K562 (cell line): ENCODE measurements at regions not wholly inside any gene's neighbourhood (a gene's known extent, or its start where the extent isn't known, plus 50 kb on each side); places are given as distances from the start of the nearest gene placed in this dataset.

Experiments
- ATAC-seq: fragments of 200-7000 bp; cut with Tn5 transposase; 3 replicates; pipeline ENCODE4 v1.9.1; 2020; ENCODE audit warnings: moderate library complexity
- BruUV-seq: library from RNA; stranded (reverse); fragments of 400-500 nt; replicated peaks from 2 replicates; lab custom pipeline; 2021; lab: Mats Ljungman, UMichigan
- CTCF ChIA-PET: fragments of 300-600 bp; formaldehyde crosslinking; extraction: SDS; loops from one replicate; lab custom pipeline; 2021; ENCODE audit warnings: low intra/inter-chr PET ratio; lab: Yijun Ruan, JAX
- POLR2A ChIA-PET: fragments of 300-600, 350-650 bp; sonication (Branson Sonifier 250); formaldehyde crosslinking; extraction: SDS; loops from one replicate; lab custom pipeline; 2021; ENCODE audit warnings: antibody characterized with exemption, inconsistent platforms; lab: Yijun Ruan, JAX
- DNase-seq, 4 experiments: peaks; one replicate each; pipeline versions ENCODE4 v3.0.0 to v3.0.0-alpha.2; 2011 to 2018; ENCODE audit warnings: low spot score in 3 of 4, mixed read lengths in 3 of 4; ENCODE audit errors: extremely low read depth in 1 of 4
- FAIRE-seq: peaks from 2 replicates; lab custom pipeline; 2011; peaks lifted over from hg19 to GRCh38; lab: Jason Lieb, UNC
- H2AFZ ChIP-seq: 2 replicates; pipeline ENCODE4 v1.6.0; 2011; ENCODE audit warnings: low read depth, low read length, control low read depth, inconsistent platforms
- H3K27ac ChIP-seq: fragments of 200-600 bp; 3 replicates; pipeline ENCODE4 v1.8.0; 2011; ENCODE audit warnings: low read depth, mild to moderate bottlenecking, control low read depth, inconsistent platforms, low read length, moderate library complexity, mixed read lengths; ENCODE audit errors: extremely low read depth
- H3K27me3 ChIP-seq, 2 experiments: fragments of 300-600 bp in 1 of 2; 2 replicates in 1 of 2; 3 replicates in 1 of 2; pipeline versions ENCODE4 v1.6.0 to v1.8.0; 2011; ENCODE audit warnings: inconsistent platforms in 2 of 2, low read length in 2 of 2, mild to moderate bottlenecking in 1 of 2, mixed read lengths in 1 of 2, moderate library complexity in 1 of 2; ENCODE audit not compliant: control insufficient read depth in 2 of 2, insufficient read depth in 2 of 2
- H3K36me3 ChIP-seq: fragments of 300-600 bp; 3 replicates; pipeline ENCODE4 v1.8.0; 2011; ENCODE audit warnings: mild to moderate bottlenecking, low read length, inconsistent platforms; ENCODE audit not compliant: control insufficient read depth, insufficient read depth
- H3K4me1 ChIP-seq, 2 experiments: fragments of 200-600 bp in 1 of 2; replicated peaks in 1 of 2; 2 replicates in 1 of 2; 3 replicates in 1 of 2; pipeline versions ENCODE4 v1.5.1 to v1.8.0; 2011; ENCODE audit warnings: inconsistent platforms in 2 of 2, low read length in 2 of 2, mild to moderate bottlenecking in 1 of 2, mixed read lengths in 1 of 2, moderate library complexity in 1 of 2; ENCODE audit not compliant: control insufficient read depth in 2 of 2, insufficient read depth in 2 of 2
- H3K4me2 ChIP-seq: 2 replicates; pipeline ENCODE4 v1.6.1; 2011; ENCODE audit warnings: low read length, control low read depth, inconsistent platforms, mixed read lengths; ENCODE audit not compliant: insufficient read depth
- H3K4me3 ChIP-seq: fragments of 200-600 bp; sonication (generic), shearing (Covaris generic); 2 replicates; pipeline ENCODE4 v1.5.1; 2016; ENCODE audit warnings: control low read depth, inconsistent platforms
- H3K79me2 ChIP-seq: fragments of 200-600 bp; 3 replicates; pipeline ENCODE4 v1.8.0; 2011; ENCODE audit warnings: low read length, inconsistent platforms; ENCODE audit not compliant: control insufficient read depth, insufficient read depth
- H3K9ac ChIP-seq, 2 experiments: 2 replicates each; pipeline versions ENCODE4 v1.6.0 to v1.6.1; 2011; ENCODE audit warnings: low read depth in 2 of 2, low read length in 2 of 2, control low read depth in 1 of 2, inconsistent platforms in 1 of 2, mild to moderate bottlenecking in 1 of 2, mixed read lengths in 1 of 2; ENCODE audit not compliant: insufficient read depth in 1 of 2
- H3K9me1 ChIP-seq: one replicate; pipeline ENCODE4 v1.6.0; 2011; ENCODE audit warnings: inconsistent platforms, mild to moderate bottlenecking, low read length, moderate library complexity; ENCODE audit not compliant: control insufficient read depth, insufficient read depth
- H3K9me3 ChIP-seq: replicated peaks from 2 replicates; pipeline ENCODE4 v1.5.1; 2011; ENCODE audit warnings: low read depth, low read length, inconsistent platforms; ENCODE audit not compliant: control insufficient read depth, insufficient read depth
- H4K20me1 ChIP-seq: replicated peaks from 2 replicates; pipeline ENCODE4 v1.6.1; 2011; ENCODE audit warnings: low read length, inconsistent platforms, mixed read lengths; ENCODE audit not compliant: control insufficient read depth, insufficient read depth
- CSDE1 ChIP-seq, 2 experiments: fragments of 450-650 bp; IDR thresholded peaks; 2 replicates each; pipeline ENCODE4 v1.6.1; 2016; ENCODE audit warnings: mild to moderate bottlenecking in 1 of 2
- ETV1 ChIP-seq: fragments of 450-650 bp; conservative IDR thresholded peaks from 2 replicates; pipeline ENCODE4 v1.6.1; 2016; ENCODE audit warnings: missing genetic modification characterization, control low read depth, low read depth, missing compliant biosample characterization
- ILF3 ChIP-seq: fragments of 450-650 bp; IDR thresholded peaks from 2 replicates; pipeline ENCODE4 v1.6.1; 2018; ENCODE audit warnings: antibody characterized with exemption, mild to moderate bottlenecking, moderate library complexity, borderline replicate concordance
- KHSRP ChIP-seq: fragments of 450-650 bp; IDR thresholded peaks from 2 replicates; pipeline ENCODE4 v1.6.1; 2017
- KLF1 ChIP-seq: fragments of 450-650 bp; IDR thresholded peaks from 2 replicates; pipeline ENCODE4 v1.6.1; 2016; ENCODE audit warnings: missing genetic modification characterization, missing compliant biosample characterization
- MTA1 ChIP-seq: fragments of 450-650 bp; IDR thresholded peaks from 2 replicates; pipeline ENCODE4 v1.6.1; 2017; ENCODE audit warnings: borderline replicate concordance
- SLC30A9 ChIP-seq: fragments of 250-450 bp; sonication (Bioruptor Pico); IDR thresholded peaks from 2 replicates; pipeline ENCODE4 v1.8.0; 2022; ENCODE audit warnings: mild to moderate bottlenecking, moderate library complexity
- ZFP30 ChIP-seq: fragments of 250-450 bp; sonication (Bioruptor Pico); IDR thresholded peaks from 2 replicates; pipeline ENCODE4 v1.8.0; 2022; ENCODE audit warnings: moderate library complexity, mild to moderate bottlenecking, inconsistent platforms, borderline replicate concordance
- ZNF3 ChIP-seq: fragments of 250-450 bp; sonication (Bioruptor Pico); IDR thresholded peaks from 2 replicates; pipeline ENCODE4 v1.5.0; 2021; ENCODE audit warnings: mild to moderate bottlenecking, moderate library complexity
- ZNF444 ChIP-seq: fragments of 250-450 bp; sonication (Bioruptor Pico); IDR thresholded peaks from 2 replicates; pipeline ENCODE4 v1.4.0; 2020; ENCODE audit warnings: mild to moderate bottlenecking, moderate library complexity
- ZNF518B ChIP-seq: fragments of 250-450 bp; sonication (Bioruptor Pico); IDR thresholded peaks from 2 replicates; pipeline ENCODE4 v1.5.0; 2021; ENCODE audit warnings: mild to moderate bottlenecking, moderate library complexity
- ZNF699 ChIP-seq: fragments of 250-450 bp; sonication (Bioruptor Pico); IDR thresholded peaks from 2 replicates; pipeline ENCODE4 v1.8.0; 2021; ENCODE audit warnings: mild to moderate bottlenecking, moderate library complexity; ENCODE audit not compliant: insufficient replicate concordance
- WGBS: fragments of 100-300 bp; shearing (Covaris generic); methylation state at CpG from one replicate; pipeline ENCODE4 v1.1.6; 2016; ENCODE audit warnings: low coverage, mixed read lengths; ENCODE audit not compliant: insufficient coverage; ENCODE audit errors: missing lambda C conversion rate; 5-methylcytosine and 5-hydroxymethylcytosine counted together
- in situ Hi-C: fragments of 300-500 bp; cut with MboI; formaldehyde crosslinking; loops from 4 replicates; pipeline ENCODE4 v1.15.0; 2018; ENCODE audit warnings: inconsistent platforms, mixed read lengths
- intact Hi-C: fragments of 100-400 bp; cut with micrococcal nuclease; formaldehyde crosslinking; loops from 2 replicates; pipeline ENCODE4 v1.14.2; 2022
- TF ChIP-seq, protein P1 (sequence below): sonication (generic); formaldehyde crosslinking; IDR thresholded peaks from 2 replicates; pipeline ENCODE4 v1.8.1; 2023; ENCODE audit warnings: mild to moderate bottlenecking, missing genetic modification reagents, moderate library complexity
- TF ChIP-seq, protein P2 (sequence below): IDR thresholded peaks from 2 replicates; pipeline ENCODE4 v1.6.1; 2012; ENCODE audit warnings: low read depth, low read length, improper control_type of control experiment, borderline replicate concordance
- TF ChIP-seq, protein P3 (sequence below): fragments of 450-650 bp; IDR thresholded peaks from 2 replicates; pipeline ENCODE4 v1.7.1; 2018; ENCODE audit warnings: mild to moderate bottlenecking, low read depth; ENCODE audit not compliant: partially characterized antibody

- no peak overlapping the region for H3K4me3 ChIP-seq
- ChIA-PET POLR2A (no interaction called here), CTCF (no interaction called here)
- H3K79me2 ChIP-seq: no peaks in the 10 kb centered on the region
- no peak overlapping the region for H3K27ac ChIP-seq
- H3K27me3 ChIP-seq: no peaks in the 10 kb centered on the region
- H2AFZ ChIP-seq: no peak overlapping the region
- DNase-seq (no peak), FAIRE-seq (no peak), ATAC-seq (no peak)
- H4K20me1 ChIP-seq: no peaks in the 10 kb centered on the region
- no peaks in the 10 kb centered on the region for H3K4me1 ChIP-seq
- no peaks in the 10 kb centered on the region for H3K9me3 ChIP-seq
- H3K4me2 ChIP-seq: no peak overlapping the region
- intact Hi-C loops (no loop called here), in situ Hi-C loops (no loop called here)
- WGBS: 0% methylated on average over 1 of the region's 1 CpG
- H3K9ac ChIP-seq: no peak overlapping the region
- H3K36me3 ChIP-seq: no peaks in the 10 kb centered on the region
- BruUV-seq: no TSS peak
- H3K9me1 ChIP-seq: no peaks in the 10 kb centered on the region
- TF ChIP-seq KHSRP (no peak), ZNF444 (CRISPR knock-in tag) (no peak), ZNF699 (CRISPR knock-in tag) (no peak), ILF3 (no peak), ZNF518B (CRISPR knock-in tag) (no peak), ZFP30 (CRISPR knock-in tag) (no peak), ZNF3 (CRISPR knock-in tag) (no peak), CSDE1 (IDR thresholded peaks at IDR 0.05) (no peak), SLC30A9 (no peak), ETV1 (tag) (no peak), MTA1 (no peak), KLF1 (no peak)
- TF ChIP-seq, protein P1, sequence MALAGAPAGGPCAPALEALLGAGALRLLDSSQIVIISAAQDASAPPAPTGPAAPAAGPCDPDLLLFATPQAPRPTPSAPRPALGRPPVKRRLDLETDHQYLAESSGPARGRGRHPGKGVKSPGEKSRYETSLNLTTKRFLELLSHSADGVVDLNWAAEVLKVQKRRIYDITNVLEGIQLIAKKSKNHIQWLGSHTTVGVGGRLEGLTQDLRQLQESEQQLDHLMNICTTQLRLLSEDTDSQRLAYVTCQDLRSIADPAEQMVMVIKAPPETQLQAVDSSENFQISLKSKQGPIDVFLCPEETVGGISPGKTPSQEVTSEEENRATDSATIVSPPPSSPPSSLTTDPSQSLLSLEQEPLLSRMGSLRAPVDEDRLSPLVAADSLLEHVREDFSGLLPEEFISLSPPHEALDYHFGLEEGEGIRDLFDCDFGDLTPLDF (CRISPR knock-in tag): no peak
- TF ChIP-seq, protein P2, sequence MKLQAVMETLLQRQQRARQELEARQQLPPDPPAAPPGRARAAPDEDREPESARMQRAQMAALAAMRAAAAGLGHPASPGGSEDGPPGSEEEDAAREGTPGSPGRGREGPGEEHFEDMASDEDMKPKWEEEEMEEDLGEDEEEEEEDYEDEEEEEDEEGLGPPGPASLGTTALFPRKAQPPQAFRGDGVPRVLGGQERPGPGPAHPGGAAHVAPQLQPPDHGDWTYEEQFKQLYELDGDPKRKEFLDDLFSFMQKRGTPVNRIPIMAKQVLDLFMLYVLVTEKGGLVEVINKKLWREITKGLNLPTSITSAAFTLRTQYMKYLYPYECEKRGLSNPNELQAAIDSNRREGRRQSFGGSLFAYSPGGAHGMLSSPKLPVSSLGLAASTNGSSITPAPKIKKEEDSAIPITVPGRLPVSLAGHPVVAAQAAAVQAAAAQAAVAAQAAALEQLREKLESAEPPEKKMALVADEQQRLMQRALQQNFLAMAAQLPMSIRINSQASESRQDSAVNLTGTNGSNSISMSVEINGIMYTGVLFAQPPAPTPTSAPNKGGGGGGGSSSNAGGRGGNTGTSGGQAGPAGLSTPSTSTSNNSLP: no peak
- TF ChIP-seq, protein P3, sequence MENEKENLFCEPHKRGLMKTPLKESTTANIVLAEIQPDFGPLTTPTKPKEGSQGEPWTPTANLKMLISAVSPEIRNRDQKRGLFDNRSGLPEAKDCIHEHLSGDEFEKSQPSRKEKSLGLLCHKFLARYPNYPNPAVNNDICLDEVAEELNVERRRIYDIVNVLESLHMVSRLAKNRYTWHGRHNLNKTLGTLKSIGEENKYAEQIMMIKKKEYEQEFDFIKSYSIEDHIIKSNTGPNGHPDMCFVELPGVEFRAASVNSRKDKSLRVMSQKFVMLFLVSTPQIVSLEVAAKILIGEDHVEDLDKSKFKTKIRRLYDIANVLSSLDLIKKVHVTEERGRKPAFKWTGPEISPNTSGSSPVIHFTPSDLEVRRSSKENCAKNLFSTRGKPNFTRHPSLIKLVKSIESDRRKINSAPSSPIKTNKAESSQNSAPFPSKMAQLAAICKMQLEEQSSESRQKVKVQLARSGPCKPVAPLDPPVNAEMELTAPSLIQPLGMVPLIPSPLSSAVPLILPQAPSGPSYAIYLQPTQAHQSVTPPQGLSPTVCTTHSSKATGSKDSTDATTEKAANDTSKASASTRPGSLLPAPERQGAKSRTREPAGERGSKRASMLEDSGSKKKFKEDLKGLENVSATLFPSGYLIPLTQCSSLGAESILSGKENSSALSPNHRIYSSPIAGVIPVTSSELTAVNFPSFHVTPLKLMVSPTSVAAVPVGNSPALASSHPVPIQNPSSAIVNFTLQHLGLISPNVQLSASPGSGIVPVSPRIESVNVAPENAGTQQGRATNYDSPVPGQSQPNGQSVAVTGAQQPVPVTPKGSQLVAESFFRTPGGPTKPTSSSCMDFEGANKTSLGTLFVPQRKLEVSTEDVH: no peak
Observed at GRCh38 chr4:159979351-159979750, 876.5 kb downstream of the RAPGEF2 start.
